Astrocyte (in vitro differentiated cells and primary cell): ENCODE measurements at regions not wholly inside any gene's neighbourhood (a gene's known extent, or its start where the extent isn't known, plus 50 kb on each side); places are given as distances from the start of the nearest gene placed in this dataset.

Source experiments
- DNase-seq: peaks from one replicate; pipeline ENCODE4 v3.0.0-alpha.2; 2010; ENCODE audit warnings: low read depth
- FAIRE-seq: peaks from 2 replicates; lab custom pipeline; 2011; peaks lifted over from hg19 to GRCh38; lab: Jason Lieb, UNC
- H2AFZ ChIP-seq: 2 replicates; pipeline ENCODE4 v1.6.0; 2012; ENCODE audit warnings: low read depth, low read length, inconsistent platforms
- H3K27ac ChIP-seq: 2 replicates; pipeline ENCODE4 v1.5.1; 2011; ENCODE audit warnings: low read depth, low read length, inconsistent platforms
- H3K27me3 ChIP-seq: 2 replicates; pipeline ENCODE4 v1.6.0; 2011; ENCODE audit warnings: low read length, inconsistent platforms; ENCODE audit not compliant: insufficient read depth
- H3K36me3 ChIP-seq: 2 replicates; pipeline ENCODE4 v1.5.1; 2011; ENCODE audit warnings: low read length, inconsistent platforms; ENCODE audit not compliant: insufficient read depth
- H3K4me1 ChIP-seq: 2 replicates; pipeline ENCODE4 v1.5.1; 2011; ENCODE audit warnings: low read length, inconsistent platforms; ENCODE audit not compliant: insufficient read depth
- H3K4me2 ChIP-seq: 2 replicates; pipeline ENCODE4 v1.6.0; 2012; ENCODE audit warnings: low read length, inconsistent platforms
- H3K4me3 ChIP-seq: 2 replicates; pipeline ENCODE4 v1.5.1; 2011; ENCODE audit warnings: low read depth, mild to moderate bottlenecking, low read length, inconsistent platforms; ENCODE audit not compliant: insufficient read depth
- H3K79me2 ChIP-seq: 2 replicates; pipeline ENCODE4 v1.6.0; 2012; ENCODE audit warnings: mild to moderate bottlenecking, low read length, inconsistent platforms; ENCODE audit not compliant: insufficient read depth
- H3K9ac ChIP-seq: 2 replicates; pipeline ENCODE4 v1.6.0; 2012; ENCODE audit warnings: mild to moderate bottlenecking, low read length, inconsistent platforms
- H3K9me3 ChIP-seq: 2 replicates; pipeline ENCODE4 v1.5.1; 2012; ENCODE audit warnings: low read depth, mild to moderate bottlenecking, low read length, inconsistent platforms; ENCODE audit not compliant: insufficient read depth
- H4K20me1 ChIP-seq: 2 replicates; pipeline ENCODE4 v1.6.0; 2012; ENCODE audit warnings: low read length, inconsistent platforms; ENCODE audit not compliant: insufficient read depth
- H3K27ac Mint-ChIP-seq: one replicate; pipeline ENCODE4 v1.8.0; 2021; ENCODE audit warnings: mild to moderate bottlenecking, mixed read lengths; ENCODE audit not compliant: unreplicated experiment
- H3K27me3 Mint-ChIP-seq: one replicate; pipeline ENCODE4 v1.8.0; 2021; ENCODE audit warnings: low read depth, mixed read lengths; ENCODE audit not compliant: unreplicated experiment
- H3K36me3 Mint-ChIP-seq: one replicate; pipeline ENCODE4 v1.8.0; 2021; ENCODE audit warnings: low read depth, mixed read lengths; ENCODE audit not compliant: unreplicated experiment
- H3K4me1 Mint-ChIP-seq: one replicate; pipeline ENCODE4 v1.8.0; 2021; ENCODE audit warnings: low read depth, mixed read lengths; ENCODE audit not compliant: unreplicated experiment
- H3K4me3 Mint-ChIP-seq: one replicate; pipeline ENCODE4 v1.8.0; 2021; ENCODE audit warnings: mild to moderate bottlenecking, moderate library complexity, mixed read lengths; ENCODE audit not compliant: unreplicated experiment
- H3K9me3 Mint-ChIP-seq: one replicate; pipeline ENCODE4 v1.8.0; 2021; ENCODE audit warnings: mild to moderate bottlenecking, mixed read lengths; ENCODE audit not compliant: unreplicated experiment
- EZH2 ChIP-seq: IDR thresholded peaks from 2 replicates; pipeline ENCODE4 v1.6.1; 2012; ENCODE audit warnings: mild to moderate bottlenecking, low read length, inconsistent platforms; ENCODE audit not compliant: insufficient read depth
- TF ChIP-seq, protein P1 (sequence below): IDR thresholded peaks from 2 replicates; pipeline ENCODE4 v1.5.1; 2011; ENCODE audit warnings: low read depth, mild to moderate bottlenecking, inconsistent platforms, low read length, moderate library complexity; ENCODE audit not compliant: insufficient read depth

DNA sequence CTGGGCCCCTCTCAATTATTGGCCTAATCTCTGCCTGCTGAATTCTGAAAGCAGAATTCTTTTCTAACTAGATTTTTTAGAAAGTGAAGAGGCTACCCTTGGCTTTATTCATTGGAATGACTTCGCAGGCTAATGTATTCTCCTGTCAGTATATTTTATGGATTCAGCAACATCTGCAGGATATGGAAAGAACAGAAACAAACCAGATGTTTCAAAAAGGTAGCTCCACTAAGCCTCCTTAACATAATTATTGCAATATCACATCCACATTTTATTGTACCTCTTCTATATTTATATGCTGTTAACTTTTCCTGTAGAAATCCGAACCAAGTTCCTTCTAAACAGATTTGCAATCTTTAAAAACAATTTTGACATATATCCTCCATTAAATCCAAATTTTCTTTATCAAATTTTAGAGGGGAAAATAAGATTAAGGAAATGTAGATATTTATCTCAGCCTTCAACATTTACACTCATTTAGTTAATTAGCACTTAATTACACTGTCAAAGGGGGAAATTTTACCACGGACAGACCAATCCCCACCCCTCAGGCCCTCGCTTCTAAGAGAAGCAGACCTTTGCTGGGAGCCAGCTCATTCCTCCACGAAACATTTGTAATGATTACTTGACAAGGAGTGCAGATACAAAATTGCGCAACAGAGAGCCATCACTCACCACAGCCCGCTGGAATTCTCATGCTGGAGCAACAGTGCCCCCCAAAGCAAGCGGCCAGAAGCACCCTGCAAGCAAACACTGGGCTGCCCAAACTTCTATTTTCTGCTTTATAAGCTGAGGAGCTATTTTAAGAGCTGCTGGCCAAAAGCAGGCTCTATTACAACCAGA is 253.4 kb downstream of the ETAA1 start:
- H3K9me3 Mint-ChIP-seq, result peaks cover 9% of the 10 kb centered on the region
- no peak overlapping the region for H3K27ac ChIP-seq
- no peaks in the 10 kb centered on the region for H3K27me3 Mint-ChIP-seq
- H4K20me1 ChIP-seq, result no peaks in the 10 kb centered on the region
- no peak overlapping the region for H2AFZ ChIP-seq
- H3K9ac ChIP-seq, result no peak overlapping the region
- H3K4me2 ChIP-seq, result peak overlapping the region; percentile 48
- no peak overlapping the region for H3K4me3 ChIP-seq
- no peaks in the 10 kb centered on the region for H3K27me3 ChIP-seq
- peaks cover 15% of the 10 kb centered on the region for H3K4me1 ChIP-seq
- H3K9me3 ChIP-seq, result peaks cover 9% of the 10 kb centered on the region
- no peaks in the 10 kb centered on the region for H3K79me2 ChIP-seq
- peaks cover 18% of the 10 kb centered on the region for H3K4me1 Mint-ChIP-seq
- DNase-seq, result peak; percentile 94
- H3K36me3 ChIP-seq, result no peaks in the 10 kb centered on the region
- H3K27ac Mint-ChIP-seq, result peak overlapping the region; percentile 66
- no peaks in the 10 kb centered on the region for H3K36me3 Mint-ChIP-seq
- FAIRE-seq, result no peak
- TF ChIP-seq EZH2, result no peak
- TF ChIP-seq, protein P1, sequence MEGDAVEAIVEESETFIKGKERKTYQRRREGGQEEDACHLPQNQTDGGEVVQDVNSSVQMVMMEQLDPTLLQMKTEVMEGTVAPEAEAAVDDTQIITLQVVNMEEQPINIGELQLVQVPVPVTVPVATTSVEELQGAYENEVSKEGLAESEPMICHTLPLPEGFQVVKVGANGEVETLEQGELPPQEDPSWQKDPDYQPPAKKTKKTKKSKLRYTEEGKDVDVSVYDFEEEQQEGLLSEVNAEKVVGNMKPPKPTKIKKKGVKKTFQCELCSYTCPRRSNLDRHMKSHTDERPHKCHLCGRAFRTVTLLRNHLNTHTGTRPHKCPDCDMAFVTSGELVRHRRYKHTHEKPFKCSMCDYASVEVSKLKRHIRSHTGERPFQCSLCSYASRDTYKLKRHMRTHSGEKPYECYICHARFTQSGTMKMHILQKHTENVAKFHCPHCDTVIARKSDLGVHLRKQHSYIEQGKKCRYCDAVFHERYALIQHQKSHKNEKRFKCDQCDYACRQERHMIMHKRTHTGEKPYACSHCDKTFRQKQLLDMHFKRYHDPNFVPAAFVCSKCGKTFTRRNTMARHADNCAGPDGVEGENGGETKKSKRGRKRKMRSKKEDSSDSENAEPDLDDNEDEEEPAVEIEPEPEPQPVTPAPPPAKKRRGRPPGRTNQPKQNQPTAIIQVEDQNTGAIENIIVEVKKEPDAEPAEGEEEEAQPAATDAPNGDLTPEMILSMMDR, result peak; percentile 78
- H3K4me3 Mint-ChIP-seq, result no peak overlapping the region

DNA sequence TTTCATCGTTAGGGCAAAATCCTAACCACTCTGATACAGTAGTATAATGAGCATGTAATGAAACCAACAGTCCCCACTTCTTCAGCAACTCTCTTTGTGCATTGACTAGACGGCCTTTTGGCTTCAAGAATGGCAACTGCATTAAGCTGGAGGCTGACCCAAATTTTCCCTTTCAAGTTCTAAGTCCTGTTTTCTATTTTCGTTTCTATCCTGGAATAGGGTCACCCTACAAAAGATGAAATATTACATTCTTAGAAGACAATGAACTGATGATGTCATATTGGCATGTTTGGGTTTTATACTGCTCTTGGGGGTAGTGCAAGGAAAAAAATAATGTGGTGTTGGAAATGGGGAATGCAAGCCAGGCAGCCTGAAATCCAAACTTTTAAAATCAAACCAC is 254.4 kb downstream of the ETAA1 start:
- Histone ChIP-seq H4K20me1 (no peaks in the 10 kb centered on the region), H3K4me1 (peaks cover 15% of the 10 kb centered on the region), H3K4me2 (peak overlapping the region; percentile 48), H3K27ac (no peak overlapping the region), H3K4me3 (no peak overlapping the region), H3K9ac (no peak overlapping the region), H3K79me2 (no peaks in the 10 kb centered on the region), H3K27me3 (no peaks in the 10 kb centered on the region), H3K36me3 (no peaks in the 10 kb centered on the region), H3K9me3 (peaks cover 8% of the 10 kb centered on the region), H2AFZ (no peak overlapping the region)
- Mint-ChIP-seq H3K27ac (no peak overlapping the region), H3K4me1 (peaks cover 14% of the 10 kb centered on the region), H3K4me3 (no peak overlapping the region), H3K9me3 (peaks cover 9% of the 10 kb centered on the region), H3K36me3 (no peaks in the 10 kb centered on the region), H3K27me3 (no peaks in the 10 kb centered on the region)
- no peak for DNase-seq
- no peak for FAIRE-seq
- TF ChIP-seq, protein P1, result no peak

DNA sequence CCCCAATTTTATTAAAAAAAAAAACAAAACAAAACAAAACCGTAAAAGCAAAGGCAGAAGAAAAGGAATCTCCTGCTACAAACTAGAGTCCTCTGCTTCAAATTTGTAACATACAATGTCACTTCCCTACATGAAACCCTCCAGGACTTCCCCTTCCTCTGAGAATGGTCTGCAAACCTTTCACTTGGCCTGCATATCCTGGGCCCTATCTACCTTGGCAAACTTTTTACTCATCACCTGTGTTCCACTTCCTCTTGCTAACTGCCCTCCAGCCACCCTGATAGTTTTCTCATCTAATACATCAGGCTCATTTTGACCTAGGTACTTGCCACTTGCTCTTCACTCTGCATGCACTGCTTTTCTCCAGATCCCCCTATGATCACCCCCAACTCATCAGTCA is 255.5 kb downstream of the ETAA1 start:
- H3K4me2 ChIP-seq, result no peak overlapping the region
- H3K36me3 ChIP-seq, result no peaks in the 10 kb centered on the region
- H3K4me3 ChIP-seq, result no peak overlapping the region
- Mint-ChIP-seq H3K27ac (no peak overlapping the region), H3K4me3 (no peak overlapping the region), H3K36me3 (no peaks in the 10 kb centered on the region), H3K4me1 (peaks cover 19% of the 10 kb centered on the region), H3K27me3 (no peaks in the 10 kb centered on the region), H3K9me3 (peaks cover 9% of the 10 kb centered on the region)
- no peak overlapping the region for H3K27ac ChIP-seq
- no peaks in the 10 kb centered on the region for H4K20me1 ChIP-seq
- no peak for FAIRE-seq
- DNase-seq, result no peak
- no peak overlapping the region for H2AFZ ChIP-seq
- TF ChIP-seq, protein P1, result no peak
- TF ChIP-seq EZH2, result no peak
- H3K9ac ChIP-seq, result no peak overlapping the region
- peaks cover 17% of the 10 kb centered on the region for H3K4me1 ChIP-seq
- no peaks in the 10 kb centered on the region for H3K9me3 ChIP-seq
- H3K79me2 ChIP-seq, result no peaks in the 10 kb centered on the region
- no peaks in the 10 kb centered on the region for H3K27me3 ChIP-seq
